ENCODE measurements at regions not wholly inside any gene's neighbourhood (a gene's known extent, or its start where the extent isn't known, plus 50 kb on each side); places are given as distances from the start of the nearest gene placed in this dataset.

- TF ChIP-seq CTCF (IDR thresholded peaks at IDR 0.05) (no peak), POLR2A (IDR thresholded peaks at IDR 0.05) (no peak)
Measured at GRCh38 chr2:8441371-8441770, 240.5 kb upstream of the ID2 start.
